ENCODE measurements at regions not wholly inside any gene's neighbourhood (a gene's known extent, or its start where the extent isn't known, plus 50 kb on each side); places are given as distances from the start of the nearest gene placed in this dataset.
A peak's percentile ranks its signal among the peaks of the same experiment; 100 is the strongest.

- H3K4me1 ChIP-seq (ENCODE audit: insufficient read depth, low read length) = no peaks in the 10 kb centered on the region
- no peaks in the 10 kb centered on the region for H3K79me2 ChIP-seq (ENCODE audit: insufficient read depth, low read length)
- peak; percentile 69 for TF ChIP-seq CEBPB (IDR thresholded peaks at IDR 0.05; ENCODE audit: borderline replicate concordance, low read depth, low read length)
- no peak for TF ChIP-seq ARID4A (CRISPR knock-in tag; IDR thresholded peaks at IDR 0.05; ENCODE audit: borderline replicate concordance)
- 0 out of 2 replicates have a peak, but pooled peaks have one; percentile 3 for TF ChIP-seq CREB1 (IDR thresholded peaks at IDR 0.05)
- TF ChIP-seq CREB1 (CRISPR knock-in tag; IDR thresholded peaks at IDR 0.05) = no peak
- no peaks in the 10 kb centered on the region for H3K9me3 ChIP-seq (ENCODE audit: low read length)
- no peak for FAIRE-seq
- intact Hi-C loops (cut with micrococcal nuclease; ENCODE audit: unreplicated experiment) (no loop called here), in situ Hi-C loops (cut with HindIII; ENCODE audit: extremely low pct_ligation_motif_present, low pct_unique_long_range_greater_than_20kb) (no loop called here)
- no peak overlapping the region for H3K9ac ChIP-seq (ENCODE audit: insufficient read depth, low read depth, low read length)
- no peak overlapping the region for H3K4me2 ChIP-seq (ENCODE audit: low read depth, low read length)
- no TSS peak for BruUV-seq (replicated peaks)
- H4K20me1 ChIP-seq (ENCODE audit: insufficient read depth, low read length) = no peaks in the 10 kb centered on the region
- no peak overlapping the region for H3K4me3 ChIP-seq (replicated peaks in 1 of 3; ENCODE audit: insufficient read depth in 1 of 3, low read depth in 2 of 3, low read length in 3 of 3)
- CTCF ChIA-PET (ENCODE audit: low intra/inter-chr PET ratio, low total read pairs) = no interaction called here
- H3K36me3 ChIP-seq (replicated peaks in 1 of 2; ENCODE audit: control insufficient read depth in 1 of 2, insufficient read depth in 2 of 2, low read length in 2 of 2) = no peaks in the 10 kb centered on the region
- DNase-seq (ENCODE audit: low spot score) = no peak
- no peaks in the 10 kb centered on the region for H3K27me3 ChIP-seq (ENCODE audit: control insufficient read depth in 1 of 2, insufficient read depth in 2 of 2, low read length in 2 of 2)
- no peak overlapping the region for H2AFZ ChIP-seq (ENCODE audit: low read length)
- POLR2A ChIA-PET = no interaction called here
- WGBS (ENCODE audit: low lambda C conversion rate) = 72% methylated on average over 3 of the region's 3 CpGs
- no peak overlapping the region for H3K27ac ChIP-seq (ENCODE audit: extremely low read length, insufficient read depth, low read length)
- ATAC-seq = no peak
Measured at GRCh38 chr16:73921295-73921694, 375.3 kb upstream of the PSMD7 start.

Measured in HepG2 (cell line).